HL-60 (cell line): ENCODE measurements at regions not wholly inside any gene's neighbourhood (a gene's known extent, or its start where the extent isn't known, plus 50 kb on each side); places are given as distances from the start of the nearest gene placed in this dataset.

Source experiments
- DNase-seq, 2 experiments: peaks; one replicate each; pipeline ENCODE4 v3.0.0-alpha.2; 2010 to 2020; ENCODE audit warnings: low read depth in 1 of 2, low spot score in 1 of 2
- H3K27ac ChIP-seq: fragments of 250-450 bp; sonication (Bioruptor Pico); replicated peaks from 2 replicates; pipeline ENCODE4 v1.5.1; 2020; ENCODE audit warnings: mild to moderate bottlenecking, moderate library complexity
- H3K27me3 ChIP-seq: fragments of 250-450 bp; sonication (Bioruptor Pico); 2 replicates; pipeline ENCODE4 v1.5.1; 2021; ENCODE audit warnings: mild to moderate bottlenecking, moderate library complexity; ENCODE audit not compliant: insufficient read depth, poor library complexity, severe bottlenecking
- H3K4me3 ChIP-seq: replicated peaks from 2 replicates; pipeline ENCODE4 v1.5.1; 2011; ENCODE audit warnings: mild to moderate bottlenecking, control low read depth, low read length; ENCODE audit not compliant: insufficient read depth
- CTCF ChIP-seq: IDR thresholded peaks from one replicate; pipeline ENCODE4 v1.5.1; 2011; ENCODE audit warnings: low read length, control low read depth, inconsistent platforms; ENCODE audit not compliant: insufficient read depth
- GABPA ChIP-seq: IDR thresholded peaks from 2 replicates; pipeline ENCODE4 v1.6.1; 2012; ENCODE audit warnings: low read depth
- POLR2AphosphoS5 ChIP-seq: IDR thresholded peaks from 2 replicates; pipeline ENCODE4 v1.6.1; 2012; ENCODE audit warnings: low read depth
- SPI1 ChIP-seq: IDR thresholded peaks from 2 replicates; pipeline ENCODE4 v1.6.1; 2012; ENCODE audit warnings: low read depth, mild to moderate bottlenecking, borderline replicate concordance
- TF ChIP-seq, protein P1 (sequence below): IDR thresholded peaks from 2 replicates; pipeline ENCODE4 v1.6.1; 2012; ENCODE audit warnings: low read depth; ENCODE audit not compliant: insufficient replicate concordance

DNA sequence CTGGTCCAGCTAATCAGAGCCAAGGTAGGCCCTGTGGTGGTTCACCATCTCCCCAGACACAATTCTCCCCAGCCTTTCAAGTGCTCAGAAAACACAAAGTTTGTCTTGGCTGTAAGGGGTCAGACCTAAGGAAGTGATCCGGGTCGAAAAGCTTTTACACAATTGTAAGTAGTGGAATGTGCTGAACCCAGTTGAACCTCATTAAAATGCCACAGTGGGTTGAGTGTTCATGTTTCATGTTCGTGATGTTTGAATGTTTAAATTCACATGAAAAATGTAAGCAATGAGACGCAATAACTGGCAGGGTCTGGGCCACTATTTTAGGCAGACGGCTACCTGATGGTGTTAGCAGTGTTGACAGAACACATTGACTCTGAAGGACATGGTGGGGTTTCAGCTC is 60.9 kb upstream of the JDP2 start:
- TF ChIP-seq GABPA = no peak
- TF ChIP-seq, protein P1, sequence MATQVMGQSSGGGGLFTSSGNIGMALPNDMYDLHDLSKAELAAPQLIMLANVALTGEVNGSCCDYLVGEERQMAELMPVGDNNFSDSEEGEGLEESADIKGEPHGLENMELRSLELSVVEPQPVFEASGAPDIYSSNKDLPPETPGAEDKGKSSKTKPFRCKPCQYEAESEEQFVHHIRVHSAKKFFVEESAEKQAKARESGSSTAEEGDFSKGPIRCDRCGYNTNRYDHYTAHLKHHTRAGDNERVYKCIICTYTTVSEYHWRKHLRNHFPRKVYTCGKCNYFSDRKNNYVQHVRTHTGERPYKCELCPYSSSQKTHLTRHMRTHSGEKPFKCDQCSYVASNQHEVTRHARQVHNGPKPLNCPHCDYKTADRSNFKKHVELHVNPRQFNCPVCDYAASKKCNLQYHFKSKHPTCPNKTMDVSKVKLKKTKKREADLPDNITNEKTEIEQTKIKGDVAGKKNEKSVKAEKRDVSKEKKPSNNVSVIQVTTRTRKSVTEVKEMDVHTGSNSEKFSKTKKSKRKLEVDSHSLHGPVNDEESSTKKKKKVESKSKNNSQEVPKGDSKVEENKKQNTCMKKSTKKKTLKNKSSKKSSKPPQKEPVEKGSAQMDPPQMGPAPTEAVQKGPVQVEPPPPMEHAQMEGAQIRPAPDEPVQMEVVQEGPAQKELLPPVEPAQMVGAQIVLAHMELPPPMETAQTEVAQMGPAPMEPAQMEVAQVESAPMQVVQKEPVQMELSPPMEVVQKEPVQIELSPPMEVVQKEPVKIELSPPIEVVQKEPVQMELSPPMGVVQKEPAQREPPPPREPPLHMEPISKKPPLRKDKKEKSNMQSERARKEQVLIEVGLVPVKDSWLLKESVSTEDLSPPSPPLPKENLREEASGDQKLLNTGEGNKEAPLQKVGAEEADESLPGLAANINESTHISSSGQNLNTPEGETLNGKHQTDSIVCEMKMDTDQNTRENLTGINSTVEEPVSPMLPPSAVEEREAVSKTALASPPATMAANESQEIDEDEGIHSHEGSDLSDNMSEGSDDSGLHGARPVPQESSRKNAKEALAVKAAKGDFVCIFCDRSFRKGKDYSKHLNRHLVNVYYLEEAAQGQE = no peak

GRCh38 chr14:75368333-75368732 is 59.5 kb upstream of the JDP2 start:
- no peak overlapping the region for H3K4me3 ChIP-seq
- no peak for DNase-seq
- no peaks in the 10 kb centered on the region for H3K27me3 ChIP-seq
- TF ChIP-seq, protein P1 = no peak
- TF ChIP-seq CTCF (no peak), POLR2AphosphoS5 (no peak), SPI1 (no peak), GABPA (no peak)
- H3K27ac ChIP-seq = no peak overlapping the region

More for the DNA sequence above, 60.9 kb upstream of the JDP2 start:
- Histone ChIP-seq H3K27me3 (no peaks in the 10 kb centered on the region), H3K27ac (no peak overlapping the region), H3K4me3 (no peak overlapping the region)
- DNase-seq = no peak

DNA sequence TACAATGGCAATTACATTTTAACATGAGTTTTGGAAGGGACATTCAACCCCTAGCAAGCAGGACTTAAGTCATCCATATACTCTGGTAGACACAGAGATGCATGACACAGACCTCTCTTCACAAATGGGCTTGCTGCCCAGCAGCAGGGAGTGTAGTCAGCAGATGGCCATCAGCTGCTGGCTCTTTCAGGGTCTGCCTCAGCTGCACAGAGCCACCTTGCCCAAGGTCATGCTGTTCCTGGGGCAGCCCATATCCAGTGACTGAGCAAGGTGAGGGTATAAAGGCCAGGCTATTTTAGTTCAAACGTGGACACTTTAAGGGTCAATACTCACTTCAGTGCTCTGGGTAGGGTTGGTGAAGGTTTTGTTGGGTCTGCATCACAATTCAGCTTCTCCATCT is 58.3 kb upstream of the JDP2 start:
- Histone ChIP-seq H3K27me3 (no peaks in the 10 kb centered on the region), H3K27ac (no peak overlapping the region), H3K4me3 (no peak overlapping the region)
- TF ChIP-seq CTCF (no peak), GABPA (no peak)
- no peak for DNase-seq

GRCh38 chr14:75370416-75371205 is 57.2 kb upstream of the JDP2 start:
- H3K27me3 ChIP-seq = no peaks in the 10 kb centered on the region
- no peak overlapping the region for H3K4me3 ChIP-seq
- TF ChIP-seq GABPA (no peak), CTCF (no peak), SPI1 (no peak), POLR2AphosphoS5 (no peak)
- TF ChIP-seq, protein P1 = no peak
- peak in 1 of 2 experiments; percentile 2 for DNase-seq
- H3K27ac ChIP-seq = peak overlapping the region; percentile 21; the same call in 1 of the 2 replicates
